ENCODE measurements at regions not wholly inside any gene's neighbourhood (a gene's known extent, or its start where the extent isn't known, plus 50 kb on each side); places are given as distances from the start of the nearest gene placed in this dataset.

GRCh38 chr4:106738121-106738520 is 298.0 kb downstream of the DKK2 start:
- TF ChIP-seq CTCF (conservative IDR thresholded peaks at IDR 0.05 in 1 of 2, IDR thresholded peaks at IDR 0.05 in 1 of 2; ENCODE audit: extremely low read depth in 1 of 2, insufficient read depth in 1 of 2, low read depth in 1 of 2, low read length in 2 of 2) (no peak), EZH2 (IDR thresholded peaks at IDR 0.05; ENCODE audit: borderline replicate concordance, low read length) (no peak)

All from mammary epithelial cell (primary cell).